Omental fat pad (tissue), 3 donors: ENCODE measurements at regions not wholly inside any gene's neighbourhood (a gene's known extent, or its start where the extent isn't known, plus 50 kb on each side); places are given as distances from the start of the nearest gene placed in this dataset.

Experiments used
- ATAC-seq: fragments of 150-250 bp; one replicate; pipeline ENCODE4 v1.9.1; 2016; ENCODE audit warnings: mild to moderate bottlenecking, moderate library complexity; ENCODE audit not compliant: low FRiP score
- DNase-seq: peaks from one replicate; pipeline ENCODE4 v3.0.0-alpha.2; 2019; ENCODE audit warnings: low spot score
- CTCF ChIP-seq, 3 donors: fragments of 450-650 bp; IDR thresholded peaks; one replicate each; pipeline ENCODE4 v1.5.1; 2016 to 2017; ENCODE audit warnings: antibody characterized with exemption in 3 of 3, mild to moderate bottlenecking in 3 of 3, moderate library complexity in 2 of 3

DNA sequence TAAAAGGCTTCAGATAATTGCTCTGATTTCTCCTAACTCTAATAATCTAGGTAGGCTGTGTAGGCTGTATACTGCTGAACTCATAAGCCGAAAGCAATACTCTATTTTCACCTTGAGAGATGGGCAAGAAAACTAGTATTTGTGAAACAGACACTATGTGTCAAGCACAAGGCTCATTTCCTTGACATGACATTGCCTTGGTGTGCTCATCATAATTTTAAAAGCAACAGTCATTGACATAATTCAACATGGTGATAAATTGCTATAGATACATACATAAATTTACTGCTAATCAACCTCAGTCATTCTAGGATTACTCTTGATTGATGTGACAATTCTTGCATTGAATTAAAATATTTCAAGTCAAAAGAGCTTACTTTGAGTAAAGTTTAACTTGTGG lies 304.7 kb downstream of the CNTN3 start:
- TF ChIP-seq CTCF (IDR thresholded peaks at IDR 0.05): no peak
- ATAC-seq (no peak), DNase-seq (no peak)

GRCh38 chr3:74304424-74304823 lies 310.0 kb downstream of the CNTN3 start:
- ATAC-seq: no peak
- DNase-seq: no peak
- TF ChIP-seq CTCF (IDR thresholded peaks at IDR 0.05): no peak

DNA sequence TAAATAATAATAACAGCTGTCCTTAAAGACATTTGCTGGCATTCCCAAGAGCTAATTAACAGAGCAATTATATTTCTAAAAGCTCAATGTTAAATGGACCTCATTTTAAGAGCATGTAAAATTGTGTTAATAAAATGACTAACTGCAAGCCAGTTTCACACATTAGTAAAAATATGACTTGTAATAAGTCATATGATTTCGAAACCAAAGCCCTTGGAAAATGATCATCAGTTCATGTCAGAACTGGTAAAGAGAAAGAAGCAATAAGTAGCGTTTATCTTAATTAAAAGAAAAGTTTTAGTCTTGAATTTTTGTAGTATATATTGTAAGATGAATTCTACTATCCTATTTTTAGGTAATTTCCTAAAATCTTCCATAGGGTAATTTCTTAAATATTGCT lies 310.7 kb downstream of the CNTN3 start:
- DNase-seq: no peak
- no peak for ATAC-seq
- no peak for TF ChIP-seq CTCF (IDR thresholded peaks at IDR 0.05)

- ATAC-seq (no peak), DNase-seq (no peak)
- no peak for TF ChIP-seq CTCF (IDR thresholded peaks at IDR 0.05)
Observed at GRCh38 chr3:74302969-74303368, 311.5 kb downstream of the CNTN3 start.

- no peak for ATAC-seq
- no peak for TF ChIP-seq CTCF (IDR thresholded peaks at IDR 0.05)
- no peak for DNase-seq
Observed at GRCh38 chr3:74302281-74302680, 312.2 kb downstream of the CNTN3 start.

GRCh38 chr3:74301056-74301455 lies 313.4 kb downstream of the CNTN3 start:
- no peak for TF ChIP-seq CTCF (IDR thresholded peaks at IDR 0.05)
- ATAC-seq: no peak

DNA sequence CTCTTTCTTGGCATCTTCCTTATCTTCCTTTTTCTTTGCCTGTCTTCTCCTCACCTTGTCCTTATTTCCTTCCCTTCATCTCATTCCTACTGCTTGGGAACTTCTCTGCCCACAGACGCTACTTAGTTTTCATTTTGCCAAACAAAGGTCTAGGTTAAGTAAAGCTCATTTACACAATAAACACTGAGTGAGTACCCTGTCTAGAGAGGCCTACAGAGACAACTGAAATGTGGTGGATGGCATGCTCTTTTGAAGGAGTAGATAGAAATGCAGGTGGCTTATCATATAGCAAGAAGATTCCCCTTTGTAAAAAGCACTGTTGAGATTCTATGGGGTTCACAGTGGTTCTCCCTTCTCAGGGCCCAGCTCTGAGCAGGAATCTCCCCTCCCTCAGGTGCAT lies 319.0 kb downstream of the CNTN3 start:
- DNase-seq (no peak), ATAC-seq (no peak)

More at GRCh38 chr3:74301056-74301455, 313.4 kb downstream of the CNTN3 start:
- DNase-seq: no peak

More for the DNA sequence above, 319.0 kb downstream of the CNTN3 start:
- TF ChIP-seq CTCF (IDR thresholded peaks at IDR 0.05): no peak
